Fibroblast of skin of right biceps (primary cell): ENCODE measurements at regions not wholly inside any gene's neighbourhood (a gene's known extent, or its start where the extent isn't known, plus 50 kb on each side); places are given as distances from the start of the nearest gene placed in this dataset.

Source experiments
- DNase-seq: peaks from one replicate; pipeline ENCODE4 v3.0.0-alpha.2; 2013

GRCh38 chr10:120386896-120387295 lies 70.1 kb upstream of the PLPP4 start:
- DNase-seq = peak; percentile 66

- DNase-seq = peak; percentile 90
These were observed 69.7 kb upstream of the PLPP4 start for GRCh38 chr10:120387326-120387725.

- peak; percentile 43 for DNase-seq
These were observed 64.8 kb upstream of the PLPP4 start for GRCh38 chr10:120392245-120392644.

GRCh38 chr10:120392671-120393079 lies 64.4 kb upstream of the PLPP4 start:
- DNase-seq = no peak

GRCh38 chr10:120394446-120394845 lies 62.6 kb upstream of the PLPP4 start:
- DNase-seq = no peak

GRCh38 chr10:120396228-120396627 lies 60.8 kb upstream of the PLPP4 start:
- no peak for DNase-seq

- no peak for DNase-seq
These were observed 58.8 kb upstream of the PLPP4 start for GRCh38 chr10:120398180-120398579.

- peak; percentile 66 for DNase-seq
These were observed 56.4 kb upstream of the PLPP4 start for GRCh38 chr10:120400601-120401000.

- DNase-seq = peak; percentile 57
These were observed 54.8 kb upstream of the PLPP4 start for GRCh38 chr10:120402147-120402766.

GRCh38 chr10:120403109-120403508 lies 53.9 kb upstream of the PLPP4 start:
- peak; percentile 38 for DNase-seq

- no peak for DNase-seq
These were observed 50.7 kb upstream of the PLPP4 start for GRCh38 chr10:120406376-120406775.
